DMS53 (cell line): ENCODE measurements at regions not wholly inside any gene's neighbourhood (a gene's known extent, or its start where the extent isn't known, plus 50 kb on each side); places are given as distances from the start of the nearest gene placed in this dataset.
A peak's percentile ranks its signal among the peaks of the same experiment; 100 is the strongest.
"Not testable (repeated sequence)": the region's sequence is repeated elsewhere in the genome, so short reads cannot be mapped to it uniquely, and the experiment has no call there.

ENCODE experiments used
- DNase-seq: peaks from one replicate; lab custom pipeline; 2025; lab: John Stamatoyannopoulos, UW

DNA sequence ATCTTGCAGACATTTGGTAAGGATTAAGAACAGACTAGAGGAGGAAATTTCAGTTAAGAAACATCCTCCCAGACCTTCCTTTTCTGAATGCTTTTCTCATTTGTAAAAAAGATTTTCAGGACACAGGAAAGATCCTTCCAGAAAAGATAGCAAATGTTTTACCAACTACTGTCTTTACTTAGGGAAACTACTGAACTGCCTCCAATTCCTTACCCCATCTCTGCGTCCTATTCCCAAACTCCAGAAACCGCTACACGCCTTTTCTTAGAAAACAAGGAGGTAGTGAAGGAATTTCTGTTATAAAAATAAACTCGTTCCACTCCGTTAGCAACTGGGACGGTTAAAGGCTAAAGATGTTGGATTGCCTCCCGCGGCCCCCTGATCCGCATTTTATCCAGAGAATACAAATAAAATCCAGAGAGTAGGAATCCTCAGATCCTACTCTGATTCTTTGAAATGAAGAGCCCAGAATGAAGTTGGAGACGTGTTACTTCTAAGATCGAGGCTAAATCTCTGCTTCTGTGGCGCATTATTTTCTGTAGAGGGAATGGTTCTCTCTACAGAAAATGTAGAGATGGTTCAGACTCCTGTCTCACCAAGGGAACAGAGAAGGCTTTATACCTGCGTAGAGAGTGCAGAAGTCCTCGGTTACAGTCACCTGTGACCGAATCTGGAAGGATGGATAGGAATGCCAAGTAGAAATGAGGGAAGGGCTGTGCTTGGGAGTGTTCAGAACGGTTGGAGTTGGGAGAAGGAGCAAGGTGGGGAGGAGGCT lies 133.0 kb downstream of the GPX5 start:
- DNase-seq, result no peak

DNA sequence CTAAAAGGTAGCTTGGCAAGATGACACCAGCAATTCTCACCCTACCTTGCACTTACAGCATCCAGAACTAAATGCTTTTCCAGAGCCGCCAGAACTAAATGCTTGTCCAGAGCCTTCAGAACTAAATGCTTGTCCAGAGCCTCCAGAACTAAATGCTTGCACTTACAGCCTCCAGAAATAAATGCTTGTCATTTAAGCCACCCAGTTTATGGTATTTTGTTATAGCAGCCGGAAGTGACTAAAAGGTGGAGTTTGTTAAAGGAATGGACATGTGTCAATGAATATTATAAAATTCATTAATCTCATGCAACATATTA lies 133.5 kb downstream of the GPX5 start:
- no peak for DNase-seq

DNA sequence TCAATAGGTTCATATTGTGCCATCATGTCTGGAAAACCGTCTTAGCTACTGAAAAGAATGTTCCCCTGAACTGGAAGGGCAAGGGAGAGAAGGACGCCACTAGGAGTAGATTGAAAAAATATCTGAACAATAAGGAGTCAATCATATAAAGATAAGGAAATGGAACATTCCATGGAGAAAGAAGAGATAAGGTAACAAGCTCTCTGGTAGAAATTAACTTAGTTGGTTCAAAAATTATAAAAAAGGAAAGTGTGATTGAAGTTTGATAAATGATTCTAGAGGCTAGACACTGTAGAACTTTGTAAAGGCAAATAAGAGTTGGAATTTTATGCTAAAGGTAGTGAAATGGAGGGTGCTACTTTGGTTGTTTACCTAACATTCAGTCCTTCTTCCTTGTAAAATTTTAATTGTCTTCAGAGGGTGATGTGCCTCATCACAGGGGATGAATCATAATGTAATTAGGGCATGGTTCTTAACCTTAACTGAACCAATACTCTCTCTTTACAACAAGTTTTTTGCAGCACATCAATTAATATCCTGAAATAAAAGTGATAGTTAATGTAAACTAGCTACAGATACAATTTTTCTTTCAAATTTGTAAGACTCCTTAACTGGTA lies 135.5 kb downstream of the GPX5 start:
- DNase-seq, result no peak

DNA sequence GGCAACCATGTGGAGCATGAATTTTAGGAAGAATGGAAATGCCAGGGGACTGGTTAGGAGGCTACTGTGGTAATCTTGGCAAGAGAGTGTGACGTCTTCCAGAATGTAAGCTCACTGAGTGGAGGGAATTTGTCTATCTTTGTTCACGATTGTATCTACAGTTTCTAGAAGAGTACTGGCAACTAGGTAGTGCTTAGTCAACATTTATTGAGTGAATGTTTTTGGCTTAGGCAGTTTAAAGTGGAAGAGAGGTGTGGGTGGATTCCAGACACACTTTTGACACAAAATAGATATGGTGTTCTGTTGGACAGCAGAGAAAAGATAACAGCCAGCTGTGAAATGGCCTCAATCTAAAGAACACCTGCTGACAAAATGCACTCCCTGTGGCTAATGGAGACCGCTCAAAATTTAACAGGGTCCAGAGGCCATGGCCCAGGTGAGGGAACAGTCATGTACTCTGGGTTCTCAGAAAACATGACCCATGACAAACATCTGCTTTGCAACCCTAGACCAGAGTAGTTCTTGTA lies 139.3 kb downstream of the GPX5 start:
- DNase-seq, result no peak

DNA sequence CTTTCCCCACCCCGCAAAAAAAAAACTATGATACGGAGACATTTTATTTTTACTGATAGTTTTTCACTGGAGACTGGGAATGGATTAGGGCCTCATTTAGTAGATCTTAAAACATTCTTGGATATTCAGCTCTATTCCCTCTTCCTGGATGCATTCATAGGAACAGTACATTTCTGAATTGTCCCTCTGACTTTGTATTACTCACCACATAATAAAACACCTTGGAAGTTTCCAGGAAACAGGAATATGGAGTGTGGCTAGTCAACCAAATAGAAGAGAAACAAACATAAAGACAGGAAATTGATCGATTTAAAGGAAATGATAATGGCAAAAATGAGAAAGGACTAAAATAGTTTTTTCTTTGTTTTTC lies 147.7 kb downstream of the GPX5 start:
- no peak for DNase-seq

DNA sequence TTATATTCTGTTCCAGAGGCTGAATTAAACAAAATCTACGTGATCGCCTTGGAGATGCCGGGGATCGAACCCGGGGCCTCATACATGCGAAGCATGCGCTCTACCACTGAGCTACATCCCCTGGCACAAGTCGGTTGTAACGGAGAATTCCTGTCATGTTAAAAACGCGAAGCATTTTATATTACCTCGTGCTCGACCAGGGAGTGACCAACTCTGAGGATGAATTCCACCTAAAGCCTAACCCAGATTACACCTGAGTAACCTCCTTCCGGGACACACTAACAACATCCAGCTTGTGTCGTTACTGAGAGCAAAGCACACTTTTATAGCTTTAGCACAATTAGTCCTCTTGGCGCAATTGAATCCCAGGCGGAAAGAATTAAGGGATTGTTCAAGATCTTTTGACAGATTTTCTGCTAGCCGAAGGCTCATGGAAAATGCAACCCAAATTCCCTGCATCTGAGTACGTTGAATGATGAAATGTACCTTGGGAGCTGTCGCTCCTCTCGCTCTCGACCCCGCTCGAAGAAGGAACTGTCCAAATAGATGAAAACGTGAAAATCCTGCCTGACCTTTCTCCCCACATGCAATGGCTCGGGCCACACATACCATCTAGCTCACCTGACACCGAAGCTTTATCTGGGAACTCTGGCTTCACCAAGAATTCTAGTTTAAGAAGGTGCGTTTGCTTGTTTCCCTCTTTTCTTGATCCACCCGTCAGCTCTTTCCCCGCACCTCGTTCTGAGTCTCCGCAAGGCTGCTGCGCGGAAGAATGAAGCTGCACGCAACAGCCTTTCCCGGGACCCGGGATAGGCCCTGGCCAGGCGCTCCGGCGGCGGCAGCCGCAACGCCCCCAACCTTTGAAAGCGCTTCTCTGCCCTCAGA lies 148.3 kb downstream of the GPX5 start:
- peak; percentile 60 for DNase-seq

DNA sequence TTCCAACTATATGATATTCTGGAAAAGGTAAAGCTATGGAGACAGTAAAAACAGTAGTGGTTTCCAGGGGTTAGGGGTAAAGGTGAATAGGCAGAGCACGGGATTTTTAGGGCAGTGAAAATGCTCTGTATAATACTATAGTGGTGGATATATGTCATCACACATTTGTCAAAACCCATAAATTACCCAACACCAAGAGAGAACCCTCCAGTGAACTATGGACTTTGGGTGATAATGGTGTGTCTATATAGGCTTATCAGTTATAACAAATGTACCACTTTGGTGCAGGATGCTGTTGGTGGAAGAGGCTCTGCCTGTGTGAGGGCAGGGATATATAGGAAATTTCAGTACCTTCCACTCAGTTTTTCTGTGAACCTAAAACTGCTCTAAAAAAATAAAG lies 149.9 kb downstream of the GPX5 start:
- no peak for DNase-seq

DNA sequence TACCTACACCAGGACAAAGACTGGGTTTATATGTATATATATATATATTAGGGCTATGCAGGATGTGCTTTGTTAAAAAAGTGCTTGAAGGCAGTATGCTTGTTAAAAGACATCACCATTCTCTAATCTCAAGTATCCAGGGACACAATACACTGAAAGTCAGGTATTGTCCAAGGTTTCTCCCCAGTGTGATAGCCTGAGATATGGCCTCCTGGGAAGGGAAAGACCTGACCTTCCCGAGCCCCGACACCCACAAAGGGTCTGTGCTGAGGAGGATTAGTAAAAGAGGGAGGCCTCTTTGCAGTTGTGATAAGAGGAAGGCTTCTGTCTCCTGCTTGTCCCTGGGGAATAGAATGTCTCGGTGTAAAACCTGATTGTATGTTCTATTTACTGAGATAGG lies 156.9 kb downstream of the GPX5 start:
- no peak for DNase-seq

DNA sequence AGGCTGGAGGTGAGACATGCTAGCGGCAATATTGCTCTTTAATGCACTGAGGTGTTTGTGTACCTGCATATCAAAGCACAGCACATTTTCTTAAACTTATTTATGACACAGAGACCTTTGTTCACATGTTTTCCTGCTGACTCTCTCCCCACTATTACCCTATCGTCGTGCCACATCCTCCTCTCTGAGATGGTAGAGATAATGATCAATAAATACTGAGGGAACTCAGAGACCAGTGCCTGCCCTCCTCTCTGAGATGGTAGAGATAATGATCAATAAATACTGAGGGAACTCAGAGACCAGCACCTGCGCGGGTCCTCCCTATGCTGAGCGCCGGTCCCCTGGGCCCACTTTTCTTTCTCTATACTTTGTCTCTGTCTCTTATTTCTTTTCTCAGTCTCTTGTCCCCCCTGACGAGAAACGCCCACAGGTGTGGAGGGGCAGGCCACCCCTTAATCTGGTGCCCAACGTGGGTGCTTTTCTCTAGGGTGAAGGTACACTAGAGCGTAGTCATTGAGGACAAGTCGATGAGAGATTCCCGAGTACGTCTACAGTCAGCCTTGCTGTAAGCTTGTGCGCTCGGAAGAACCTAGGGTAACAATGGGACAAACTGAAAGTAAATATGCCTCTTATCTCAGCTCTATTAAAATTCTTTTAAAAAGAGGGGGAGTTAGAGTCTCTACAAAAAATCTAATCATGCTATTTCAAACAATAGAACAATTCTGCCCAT lies 157.4 kb downstream of the GPX5 start:
- not testable (repeated sequence) for DNase-seq

DNA sequence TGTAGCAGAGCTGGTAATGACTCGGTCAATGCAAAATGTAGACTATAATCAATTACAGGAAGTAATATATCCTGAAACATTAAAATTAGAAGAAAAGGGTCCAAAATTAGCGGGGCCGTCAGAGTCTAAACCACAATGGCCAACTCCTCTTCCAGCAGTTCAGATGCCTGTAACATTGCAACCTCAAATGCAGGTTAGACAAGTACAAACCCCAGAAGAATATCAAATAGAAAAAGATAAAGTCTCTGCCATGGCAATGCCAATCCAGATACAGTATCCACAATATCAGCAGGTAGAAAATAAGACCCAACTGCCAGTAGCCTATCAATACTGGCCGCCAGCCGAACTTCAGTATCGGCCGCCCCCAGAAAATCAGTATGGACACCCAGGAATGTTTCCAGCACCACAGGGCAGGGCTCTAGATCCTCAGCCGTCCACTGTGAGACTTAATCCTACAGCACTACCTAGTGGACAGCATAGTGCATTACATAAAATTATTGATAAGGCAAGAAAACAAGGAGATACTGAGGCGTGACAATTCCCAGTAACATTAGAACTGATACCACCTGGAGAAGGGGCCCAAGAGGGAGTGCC lies 158.4 kb downstream of the GPX5 start:
- DNase-seq, result peak; percentile 58

DNA sequence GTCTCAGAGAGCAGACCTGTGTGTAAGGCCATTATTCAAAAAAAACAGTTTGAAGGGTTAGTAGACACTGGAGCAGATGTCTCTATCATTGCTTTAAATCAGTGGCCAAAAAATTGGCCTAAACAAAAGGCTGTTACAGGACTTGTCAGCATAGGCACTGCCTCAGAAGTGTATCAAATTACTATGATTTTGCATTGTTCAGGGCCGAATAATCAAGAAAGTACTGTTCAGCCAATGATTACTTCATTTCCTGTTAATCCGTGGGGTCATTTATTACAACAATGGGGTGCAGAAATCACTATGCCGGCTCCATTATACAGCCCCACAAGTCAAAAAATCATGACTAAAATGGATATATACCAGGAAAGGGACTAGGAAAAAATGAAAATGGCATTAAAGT lies 160.3 kb downstream of the GPX5 start:
- DNase-seq, result not testable (repeated sequence)

DNA sequence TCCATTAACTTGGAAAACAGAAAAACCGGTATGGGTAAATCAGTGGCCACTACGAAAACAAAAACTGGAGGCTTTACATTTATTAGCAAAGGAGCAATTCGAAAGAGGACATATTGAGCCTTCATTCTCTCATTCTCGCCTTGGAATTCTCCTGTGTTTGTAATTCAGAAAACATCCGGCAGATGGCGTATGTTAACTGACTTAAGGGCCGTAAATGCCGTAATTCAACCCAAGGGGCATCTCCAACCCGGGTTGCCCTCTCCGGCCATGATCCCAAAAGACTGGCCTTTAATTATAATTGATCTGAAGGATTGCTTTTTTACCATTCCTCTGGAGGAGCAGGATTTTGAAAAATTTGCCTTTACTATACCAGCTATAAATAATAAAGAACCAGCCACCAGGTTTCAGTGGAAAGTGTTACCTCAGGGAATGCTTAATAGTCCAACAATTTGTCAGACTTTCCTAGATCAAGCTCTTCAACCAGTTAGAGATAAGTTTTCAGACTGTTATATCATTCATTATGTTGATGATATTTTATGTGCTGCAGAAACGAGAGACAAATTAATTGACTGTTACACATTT lies 160.9 kb downstream of the GPX5 start:
- DNase-seq, result peak; percentile 73

DNA sequence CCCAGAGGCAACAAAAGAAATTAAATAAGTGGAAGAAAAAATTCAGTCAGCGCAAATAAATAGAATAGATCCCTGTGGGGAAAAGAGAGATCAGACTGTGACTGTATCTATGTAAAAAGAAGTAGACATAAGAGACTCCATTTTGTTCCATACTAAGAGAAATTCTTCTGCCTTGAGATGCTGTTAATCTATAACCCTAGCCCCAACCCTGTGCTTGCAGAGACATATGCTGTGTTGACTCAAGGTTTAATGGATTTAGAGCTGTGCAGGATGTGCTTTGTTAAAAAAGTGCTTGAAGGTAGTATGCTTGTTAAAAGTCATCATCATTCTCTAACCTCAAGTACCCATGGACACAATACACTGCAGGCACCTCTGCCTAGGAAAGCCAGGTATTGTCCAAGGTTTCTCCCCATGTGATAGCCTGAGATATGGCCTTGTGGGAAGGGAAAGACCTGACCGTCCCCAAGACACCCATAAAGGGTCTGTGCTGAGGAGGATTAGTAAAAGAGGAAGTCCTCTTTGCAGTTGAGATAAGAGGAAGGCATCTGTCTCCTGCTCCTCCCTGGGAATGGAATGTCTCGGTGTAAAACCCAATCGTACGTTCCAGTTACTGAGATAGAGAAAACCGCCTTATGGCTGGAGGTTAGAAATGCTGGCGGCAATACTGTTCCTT lies 161.8 kb downstream of the GPX5 start:
- peak; percentile 47 for DNase-seq

DNA sequence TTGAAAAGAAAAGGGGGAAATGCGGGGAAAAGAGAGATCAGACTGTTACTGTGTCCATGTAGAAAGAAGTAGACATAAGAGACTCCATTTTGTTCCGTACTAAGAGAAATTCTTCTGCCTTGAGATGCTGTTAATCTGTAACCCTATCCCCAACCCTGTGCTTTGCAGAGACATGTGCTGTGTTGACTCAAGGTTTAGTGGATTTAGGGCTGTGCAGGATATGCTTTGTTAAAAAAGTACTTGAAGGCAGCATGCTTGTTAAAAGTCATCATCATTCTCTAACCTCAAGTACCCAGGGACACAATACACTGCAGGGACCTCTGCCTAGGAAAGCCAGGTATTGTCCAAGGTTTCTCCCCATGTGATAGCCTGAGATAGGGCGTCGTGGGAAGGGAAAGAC lies 166.3 kb downstream of the GPX5 start:
- peak; percentile 9 for DNase-seq

DNA sequence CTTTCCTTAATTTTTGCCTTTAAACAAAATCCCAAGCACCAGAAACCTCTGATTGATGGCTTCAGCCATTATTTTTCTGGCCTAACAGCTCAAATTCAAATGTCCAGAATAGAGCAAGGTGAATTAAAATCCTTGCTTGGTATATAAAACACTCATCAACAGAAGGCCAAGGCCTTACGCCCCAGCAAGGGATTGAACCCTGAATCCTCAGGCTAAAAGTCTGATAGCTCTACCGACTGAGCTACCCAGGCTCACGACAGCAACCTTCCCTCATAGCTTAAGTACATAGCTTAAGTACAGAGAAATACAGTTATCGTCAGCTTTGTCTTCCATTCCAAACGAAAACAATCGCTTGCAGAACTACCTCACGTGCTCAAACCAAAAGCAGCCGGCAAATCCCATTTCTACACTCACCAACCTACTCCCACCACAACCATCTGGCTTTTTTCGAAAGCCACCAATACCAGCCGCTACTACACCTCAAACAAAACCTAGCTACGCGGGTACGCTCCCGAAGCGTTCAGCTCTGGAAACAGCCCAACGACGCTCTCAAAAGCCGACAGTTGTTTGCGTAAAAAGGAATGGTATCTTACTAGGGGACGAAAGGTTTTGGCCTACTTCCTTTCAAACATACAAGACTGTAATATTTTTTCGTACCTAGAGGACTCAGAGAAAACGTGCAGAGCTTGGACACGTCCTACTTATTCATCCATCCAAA lies 167.5 kb downstream of the GPX5 start:
- no peak for DNase-seq

DNA sequence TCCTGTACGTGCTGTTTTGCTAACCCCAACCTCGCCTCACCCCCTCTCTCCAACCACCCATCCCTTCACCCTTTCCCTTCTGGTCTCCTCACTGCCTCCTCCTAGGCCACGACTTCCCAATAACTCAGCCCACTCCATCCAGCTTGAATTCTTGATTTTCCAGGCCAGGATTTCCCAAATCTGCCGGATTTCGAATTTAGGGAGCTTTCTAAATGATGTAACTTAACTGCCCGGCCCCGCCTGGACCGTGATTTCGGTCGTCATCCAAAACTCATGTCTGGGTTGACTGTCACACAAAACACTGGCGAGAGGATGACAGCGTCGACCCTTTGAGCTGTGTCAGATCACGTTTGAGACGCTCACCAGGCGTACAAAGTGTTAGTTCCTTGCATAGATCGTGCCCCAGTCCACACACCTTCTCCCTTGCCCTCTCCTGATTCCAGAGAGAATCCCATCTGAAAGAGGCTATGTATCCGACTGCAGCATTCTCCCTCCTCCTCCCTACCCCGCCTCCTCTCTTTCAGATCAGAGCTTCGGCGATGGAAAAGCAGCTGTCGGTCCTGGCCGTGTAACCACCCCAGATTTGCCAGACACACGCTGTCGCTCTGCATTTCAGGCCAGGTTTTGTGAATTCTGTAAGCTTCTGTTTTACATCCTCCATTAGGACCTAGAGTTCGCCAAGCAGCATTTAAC lies 168.2 kb downstream of the GPX5 start:
- no peak for DNase-seq

DNA sequence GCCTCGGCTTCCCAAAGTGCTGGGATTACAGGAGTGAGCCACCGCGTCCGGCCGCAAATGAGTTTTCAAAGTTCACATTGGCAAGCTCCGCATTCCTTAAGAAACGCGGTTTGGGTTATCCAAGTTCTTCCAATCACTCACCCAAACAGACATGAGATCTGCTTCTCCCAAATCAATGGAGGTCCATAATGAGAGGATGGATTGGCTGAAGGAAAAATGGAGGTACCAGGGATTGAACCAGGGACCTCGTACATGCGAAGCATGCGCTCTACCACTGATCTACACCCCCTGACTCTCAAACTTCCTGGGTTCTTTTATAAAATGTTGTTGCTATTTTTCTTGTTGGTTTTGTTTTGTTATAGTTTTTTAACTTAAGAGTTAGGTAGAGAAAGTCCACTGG lies 170.0 kb downstream of the GPX5 start:
- DNase-seq, result no peak

DNA sequence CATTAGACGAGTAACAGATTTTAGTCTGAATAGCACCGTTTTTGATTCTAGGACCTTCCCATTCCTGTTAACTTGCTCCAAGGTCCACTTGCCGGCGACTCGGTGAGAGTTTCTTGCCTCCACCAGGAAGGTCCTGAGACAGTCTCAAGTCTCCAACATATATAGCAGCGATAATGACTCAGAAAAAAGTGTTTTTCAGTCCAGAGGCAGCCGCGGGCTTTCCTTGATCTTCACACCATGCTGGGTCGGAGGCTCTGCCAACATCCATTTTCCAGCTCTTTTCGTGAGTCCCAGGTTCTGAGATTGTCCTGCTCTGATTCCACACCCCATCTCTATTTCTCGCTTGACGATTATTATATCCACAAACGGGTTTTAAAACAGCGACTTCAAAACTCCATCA lies 170.5 kb downstream of the GPX5 start:
- no peak for DNase-seq

DNA sequence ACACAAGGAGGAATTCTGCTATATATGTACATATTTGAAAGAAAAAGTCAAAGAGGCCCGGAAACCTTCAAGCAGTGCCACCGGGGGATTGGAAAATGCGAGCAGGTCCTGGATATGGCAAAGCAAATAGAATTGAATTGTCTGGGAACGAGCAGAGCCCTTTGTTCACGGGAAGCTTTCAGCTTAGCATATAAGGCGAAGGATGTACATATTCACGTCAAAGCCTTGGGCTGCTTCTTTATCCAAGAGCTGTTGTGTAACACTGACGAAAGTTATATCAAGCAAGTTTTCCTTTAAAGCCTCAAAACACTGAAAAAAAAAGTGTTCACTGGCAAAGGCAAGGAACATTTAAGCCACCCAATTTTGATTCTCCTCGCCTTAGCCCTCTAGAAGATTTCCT lies 171.0 kb downstream of the GPX5 start:
- DNase-seq, result no peak
